Smooth muscle cell (in vitro differentiated cells): ENCODE measurements at regions not wholly inside any gene's neighbourhood (a gene's known extent, or its start where the extent isn't known, plus 50 kb on each side); places are given as distances from the start of the nearest gene placed in this dataset.
A peak's percentile ranks its signal among the peaks of the same experiment; 100 is the strongest.

Source experiments
- DNase-seq: peaks from one replicate; lab custom pipeline; 2025; ENCODE audit not compliant: unreplicated experiment; lab: John Stamatoyannopoulos, UW
- H2AFZ ChIP-seq: fragments of 200-600 bp; sonication (generic); 2 replicates; pipeline ENCODE4 v1.6.0; 2016; ENCODE audit warnings: antibody characterized with exemption, low read depth, mild to moderate bottlenecking
- H3F3A ChIP-seq: fragments of 200-600 bp; sonication (generic); 2 replicates; pipeline ENCODE4 v1.6.0; 2017; ENCODE audit warnings: antibody characterized with exemption, low read depth
- H3K27ac ChIP-seq: fragments of 200-600 bp; sonication (generic); 2 replicates; pipeline ENCODE4 v1.5.1; 2016; ENCODE audit warnings: low read depth, mild to moderate bottlenecking
- H3K27me3 ChIP-seq: fragments of 200-600 bp; sonication (generic); 2 replicates; pipeline ENCODE4 v1.6.1; 2016; ENCODE audit warnings: low read depth, mild to moderate bottlenecking
- H3K36me3 ChIP-seq: fragments of 200-600 bp; sonication (generic); 2 replicates; pipeline ENCODE4 v1.5.1; 2016; ENCODE audit warnings: low read depth
- H3K4me1 ChIP-seq: fragments of 200-600 bp; sonication (generic); 2 replicates; pipeline ENCODE4 v1.5.1; 2016; ENCODE audit warnings: low read depth
- H3K4me2 ChIP-seq: fragments of 200-600 bp; sonication (generic); 2 replicates; pipeline ENCODE4 v1.6.0; 2016; ENCODE audit warnings: mild to moderate bottlenecking
- H3K4me3 ChIP-seq: fragments of 200-600 bp; sonication (generic); 2 replicates; pipeline ENCODE4 v1.5.1; 2016; ENCODE audit warnings: mild to moderate bottlenecking
- H3K79me2 ChIP-seq: fragments of 200-600 bp; sonication (generic); 2 replicates; pipeline ENCODE4 v1.6.0; 2016; ENCODE audit warnings: low read depth, mild to moderate bottlenecking
- H3K9ac ChIP-seq: fragments of 200-600 bp; sonication (generic); 2 replicates; pipeline ENCODE4 v1.6.0; 2016; ENCODE audit warnings: low read depth
- H3K9me3 ChIP-seq: fragments of 200-600 bp; sonication (generic); replicated peaks from 2 replicates; pipeline ENCODE4 v1.5.1; 2016; ENCODE audit warnings: low read depth
- H4K20me1 ChIP-seq: fragments of 200-600 bp; sonication (generic); 2 replicates; pipeline ENCODE4 v1.6.0; 2016; ENCODE audit warnings: low read depth
- WGBS: methylation state at CpG from one replicate; pipeline ENCODE4 v1.1.7; 2016; ENCODE audit warnings: low lambda C conversion rate; 5-methylcytosine and 5-hydroxymethylcytosine counted together
- TF ChIP-seq, protein P1 (sequence below): fragments of 200-600 bp; sonication (generic); IDR thresholded peaks from 2 replicates; pipeline ENCODE4 v1.5.1; 2017; ENCODE audit warnings: borderline replicate concordance, mild to moderate bottlenecking, antibody characterized with exemption; ENCODE audit not compliant: insufficient read depth, poor library complexity, severe bottlenecking

DNA sequence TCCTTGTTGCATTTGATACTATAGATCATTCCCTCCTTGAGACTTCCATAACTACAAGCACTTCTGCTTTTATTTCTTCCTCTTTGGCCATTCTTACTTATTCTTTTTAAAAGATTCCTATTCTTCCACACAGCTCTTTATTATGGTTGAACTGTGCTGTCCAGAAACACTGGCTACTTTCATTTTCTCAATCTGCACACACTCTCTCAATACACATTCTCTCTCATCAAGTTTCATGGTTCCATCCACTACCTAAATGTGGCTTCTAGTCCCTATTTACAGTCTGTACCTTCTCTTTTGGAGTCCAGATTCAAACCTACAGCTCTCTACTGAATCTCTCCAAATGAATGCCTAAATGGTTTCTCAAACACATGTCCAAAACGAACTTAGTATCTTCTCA lies 214.3 kb upstream of the RSPO3 start:
- no peak overlapping the region for H3K4me3 ChIP-seq
- H3K79me2 ChIP-seq: no peaks in the 10 kb centered on the region
- H3K27me3 ChIP-seq: no peaks in the 10 kb centered on the region
- no peaks in the 10 kb centered on the region for H4K20me1 ChIP-seq
- no peaks in the 10 kb centered on the region for H3F3A ChIP-seq
- H3K36me3 ChIP-seq: no peaks in the 10 kb centered on the region
- H2AFZ ChIP-seq: no peak overlapping the region
- DNase-seq: no peak
- no peaks in the 10 kb centered on the region for H3K4me1 ChIP-seq
- no peak overlapping the region for H3K27ac ChIP-seq
- no peaks in the 10 kb centered on the region for H3K9me3 ChIP-seq
- H3K9ac ChIP-seq: no peak overlapping the region
- WGBS: 96% methylated on average over 1 of the region's 1 CpG
- TF ChIP-seq, protein P1, sequence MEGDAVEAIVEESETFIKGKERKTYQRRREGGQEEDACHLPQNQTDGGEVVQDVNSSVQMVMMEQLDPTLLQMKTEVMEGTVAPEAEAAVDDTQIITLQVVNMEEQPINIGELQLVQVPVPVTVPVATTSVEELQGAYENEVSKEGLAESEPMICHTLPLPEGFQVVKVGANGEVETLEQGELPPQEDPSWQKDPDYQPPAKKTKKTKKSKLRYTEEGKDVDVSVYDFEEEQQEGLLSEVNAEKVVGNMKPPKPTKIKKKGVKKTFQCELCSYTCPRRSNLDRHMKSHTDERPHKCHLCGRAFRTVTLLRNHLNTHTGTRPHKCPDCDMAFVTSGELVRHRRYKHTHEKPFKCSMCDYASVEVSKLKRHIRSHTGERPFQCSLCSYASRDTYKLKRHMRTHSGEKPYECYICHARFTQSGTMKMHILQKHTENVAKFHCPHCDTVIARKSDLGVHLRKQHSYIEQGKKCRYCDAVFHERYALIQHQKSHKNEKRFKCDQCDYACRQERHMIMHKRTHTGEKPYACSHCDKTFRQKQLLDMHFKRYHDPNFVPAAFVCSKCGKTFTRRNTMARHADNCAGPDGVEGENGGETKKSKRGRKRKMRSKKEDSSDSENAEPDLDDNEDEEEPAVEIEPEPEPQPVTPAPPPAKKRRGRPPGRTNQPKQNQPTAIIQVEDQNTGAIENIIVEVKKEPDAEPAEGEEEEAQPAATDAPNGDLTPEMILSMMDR: no peak
- no peak overlapping the region for H3K4me2 ChIP-seq

DNA sequence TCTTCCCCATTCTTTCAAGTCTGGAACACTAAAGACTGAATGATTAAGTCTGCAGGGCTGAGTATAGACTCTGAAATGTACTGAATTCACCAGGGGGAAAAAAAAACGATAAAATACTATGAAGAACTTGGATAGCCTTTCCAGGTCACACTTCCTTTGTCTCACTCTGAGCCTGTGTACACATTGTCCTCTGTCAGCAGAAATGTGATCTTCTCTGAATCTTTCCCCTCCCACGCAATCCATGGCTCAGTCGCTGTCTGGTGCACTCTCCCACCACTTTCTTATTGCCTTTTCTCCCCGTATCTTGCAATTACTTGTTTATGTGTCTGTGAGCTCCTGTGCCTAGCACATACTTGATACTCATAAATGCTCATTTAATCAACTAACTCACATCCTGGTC lies 212.6 kb upstream of the RSPO3 start:
- no peak for DNase-seq
- no peak overlapping the region for H3K27ac ChIP-seq
- no peak overlapping the region for H3K4me2 ChIP-seq
- no peaks in the 10 kb centered on the region for H4K20me1 ChIP-seq
- no peaks in the 10 kb centered on the region for H3K27me3 ChIP-seq
- H3K4me1 ChIP-seq: no peaks in the 10 kb centered on the region
- no peaks in the 10 kb centered on the region for H3K79me2 ChIP-seq
- H3K36me3 ChIP-seq: no peaks in the 10 kb centered on the region
- H2AFZ ChIP-seq: peak overlapping the region; percentile 21
- WGBS: 55% methylated on average over 4 of the region's 4 CpGs
- H3K9me3 ChIP-seq: no peaks in the 10 kb centered on the region
- H3K9ac ChIP-seq: no peak overlapping the region
- H3F3A ChIP-seq: no peaks in the 10 kb centered on the region
- no peak overlapping the region for H3K4me3 ChIP-seq
- TF ChIP-seq, protein P1: no peak

DNA sequence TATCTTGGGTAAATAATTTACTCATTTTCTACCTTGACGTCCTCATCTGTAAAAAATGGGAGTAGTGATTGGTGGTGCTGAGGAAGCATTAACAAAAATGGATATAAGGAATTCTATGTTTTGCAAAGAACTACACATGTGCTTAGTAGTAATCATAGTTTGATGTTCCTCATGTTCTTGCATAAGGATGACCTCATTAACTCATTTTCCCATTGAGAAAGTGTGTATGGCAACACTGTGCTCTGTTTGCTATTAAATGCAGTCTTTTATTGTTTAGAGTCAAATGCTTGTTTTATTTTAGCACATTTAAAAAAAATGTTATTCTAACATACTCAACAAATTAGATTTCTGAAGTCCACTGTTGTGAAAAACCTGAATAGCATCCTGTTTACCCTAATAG lies 211.2 kb upstream of the RSPO3 start:
- H3K27me3 ChIP-seq: no peaks in the 10 kb centered on the region
- no peaks in the 10 kb centered on the region for H3K79me2 ChIP-seq
- no peak overlapping the region for H3K4me2 ChIP-seq
- no peak overlapping the region for H3K4me3 ChIP-seq
- H3K36me3 ChIP-seq: no peaks in the 10 kb centered on the region
- no peaks in the 10 kb centered on the region for H3K9me3 ChIP-seq
- H3K4me1 ChIP-seq: no peaks in the 10 kb centered on the region
- H3K9ac ChIP-seq: no peak overlapping the region
- TF ChIP-seq, protein P1: no peak
- DNase-seq: no peak
- 90% methylated on average over 1 of the region's 1 CpG for whole genome bisulfite sequencing
- H3F3A ChIP-seq: no peaks in the 10 kb centered on the region
- H4K20me1 ChIP-seq: no peaks in the 10 kb centered on the region
- no peak overlapping the region for H3K27ac ChIP-seq
- H2AFZ ChIP-seq: no peak overlapping the region

DNA sequence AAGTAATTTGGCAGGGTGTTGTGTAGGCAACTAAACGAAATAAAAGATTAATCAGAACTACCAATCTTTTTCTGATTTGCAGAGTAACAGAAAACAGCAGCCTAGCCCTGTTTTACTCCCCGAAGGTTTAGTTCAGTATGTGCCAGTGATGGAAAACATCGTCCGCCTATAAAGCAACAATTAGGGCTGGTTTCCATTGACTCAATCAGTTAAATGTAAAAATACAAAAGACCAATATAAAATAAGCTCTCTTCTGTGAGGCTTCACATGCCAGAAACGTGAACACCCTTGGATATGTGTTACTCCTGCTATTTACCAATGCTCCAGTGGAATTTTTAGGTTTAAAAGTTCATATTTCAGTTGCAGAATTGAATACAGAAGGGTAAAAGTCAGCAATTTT lies 210.5 kb upstream of the RSPO3 start:
- no peaks in the 10 kb centered on the region for H3K27me3 ChIP-seq
- peak overlapping the region; percentile 0 for H3K4me2 ChIP-seq
- H3K36me3 ChIP-seq: no peaks in the 10 kb centered on the region
- H2AFZ ChIP-seq: peak overlapping the region; percentile 49
- H3K9me3 ChIP-seq: no peaks in the 10 kb centered on the region
- H3K4me1 ChIP-seq: no peaks in the 10 kb centered on the region
- H3K79me2 ChIP-seq: no peaks in the 10 kb centered on the region
- H3K27ac ChIP-seq: no peak overlapping the region
- TF ChIP-seq, protein P1: no peak
- no peaks in the 10 kb centered on the region for H3F3A ChIP-seq
- 34% methylated on average over 5 of the region's 5 CpGs for WGBS
- no peak for DNase-seq
- no peaks in the 10 kb centered on the region for H4K20me1 ChIP-seq
- no peak overlapping the region for H3K4me3 ChIP-seq
- no peak overlapping the region for H3K9ac ChIP-seq
